ENCODE measurements at regions not wholly inside any gene's neighbourhood (a gene's known extent, or its start where the extent isn't known, plus 50 kb on each side); places are given as distances from the start of the nearest gene placed in this dataset.

- Mint-ChIP-seq H3K27me3 (ENCODE audit: low read depth) (peaks cover 10% of the 10 kb centered on the region), H3K27ac (ENCODE audit: unreplicated experiment) (no peak overlapping the region), H3K36me3 (ENCODE audit: low read depth) (no peaks in the 10 kb centered on the region), H3K4me1 (ENCODE audit: low read depth) (no peaks in the 10 kb centered on the region), H3K4me3 (ENCODE audit: unreplicated experiment) (no peak overlapping the region), H3K9me3 (ENCODE audit: low read depth) (peaks cover 6% of the 10 kb centered on the region)
- DNase-seq (ENCODE audit: low spot score): no peak
- no peak for TF ChIP-seq CTCF (IDR thresholded peaks at IDR 0.05)
Observed at GRCh38 chr11:109885006-109885405, 208.2 kb upstream of the ZC3H12C start.

DNA sequence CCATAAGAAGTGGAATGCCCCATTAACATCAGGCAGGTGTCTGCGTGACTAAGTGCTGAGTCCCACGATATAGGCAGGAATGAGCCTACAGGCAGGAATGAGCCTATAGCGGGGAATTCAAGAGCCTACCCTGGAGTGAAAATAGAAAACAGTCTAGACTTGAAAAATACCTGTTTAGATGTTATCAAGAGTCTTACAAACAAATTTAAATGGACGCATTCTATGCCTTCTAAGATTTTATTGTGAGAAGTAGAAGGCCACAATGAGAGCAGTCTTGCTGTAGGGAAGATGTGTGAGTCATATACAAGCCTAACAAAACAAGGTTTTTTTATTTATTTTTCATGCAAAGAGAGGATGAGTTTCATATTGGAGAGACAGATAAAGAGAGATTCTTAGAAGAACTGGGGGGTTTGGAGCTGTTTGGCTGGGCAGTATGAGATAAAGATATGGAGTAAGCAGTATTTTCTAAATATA lies 200.8 kb upstream of the ZC3H12C start:
- no peak for DNase-seq (ENCODE audit: low spot score)
- Mint-ChIP-seq H3K27me3 (ENCODE audit: low read depth) (peaks cover 8% of the 10 kb centered on the region), H3K27ac (ENCODE audit: unreplicated experiment) (no peak overlapping the region), H3K9me3 (ENCODE audit: low read depth) (peaks cover 2% of the 10 kb centered on the region), H3K4me1 (ENCODE audit: low read depth) (no peaks in the 10 kb centered on the region), H3K36me3 (ENCODE audit: low read depth) (no peaks in the 10 kb centered on the region), H3K4me3 (ENCODE audit: unreplicated experiment) (no peak overlapping the region)
- no peak for TF ChIP-seq CTCF (IDR thresholded peaks at IDR 0.05)

- TF ChIP-seq CTCF (IDR thresholded peaks at IDR 0.05): no peak
- Mint-ChIP-seq H3K27ac (ENCODE audit: unreplicated experiment) (no peak overlapping the region), H3K9me3 (ENCODE audit: low read depth) (peaks cover 13% of the 10 kb centered on the region), H3K4me3 (ENCODE audit: unreplicated experiment) (no peak overlapping the region), H3K27me3 (ENCODE audit: low read depth) (peaks cover 8% of the 10 kb centered on the region), H3K36me3 (ENCODE audit: low read depth) (no peaks in the 10 kb centered on the region), H3K4me1 (ENCODE audit: low read depth) (no peaks in the 10 kb centered on the region)
- no peak for DNase-seq (ENCODE audit: low spot score)
Observed at GRCh38 chr11:109894242-109894641, 198.9 kb upstream of the ZC3H12C start.

GRCh38 chr11:109898592-109898991 lies 194.6 kb upstream of the ZC3H12C start:
- Mint-ChIP-seq H3K27ac (ENCODE audit: unreplicated experiment) (no peak overlapping the region), H3K36me3 (ENCODE audit: low read depth) (peaks cover 2% of the 10 kb centered on the region), H3K27me3 (ENCODE audit: low read depth) (peaks cover 7% of the 10 kb centered on the region), H3K4me1 (ENCODE audit: low read depth) (no peaks in the 10 kb centered on the region), H3K4me3 (ENCODE audit: unreplicated experiment) (no peak overlapping the region), H3K9me3 (ENCODE audit: low read depth) (peaks cover 26% of the 10 kb centered on the region)
- no peak for DNase-seq (ENCODE audit: low spot score)
- no peak for TF ChIP-seq CTCF (IDR thresholded peaks at IDR 0.05)

DNA sequence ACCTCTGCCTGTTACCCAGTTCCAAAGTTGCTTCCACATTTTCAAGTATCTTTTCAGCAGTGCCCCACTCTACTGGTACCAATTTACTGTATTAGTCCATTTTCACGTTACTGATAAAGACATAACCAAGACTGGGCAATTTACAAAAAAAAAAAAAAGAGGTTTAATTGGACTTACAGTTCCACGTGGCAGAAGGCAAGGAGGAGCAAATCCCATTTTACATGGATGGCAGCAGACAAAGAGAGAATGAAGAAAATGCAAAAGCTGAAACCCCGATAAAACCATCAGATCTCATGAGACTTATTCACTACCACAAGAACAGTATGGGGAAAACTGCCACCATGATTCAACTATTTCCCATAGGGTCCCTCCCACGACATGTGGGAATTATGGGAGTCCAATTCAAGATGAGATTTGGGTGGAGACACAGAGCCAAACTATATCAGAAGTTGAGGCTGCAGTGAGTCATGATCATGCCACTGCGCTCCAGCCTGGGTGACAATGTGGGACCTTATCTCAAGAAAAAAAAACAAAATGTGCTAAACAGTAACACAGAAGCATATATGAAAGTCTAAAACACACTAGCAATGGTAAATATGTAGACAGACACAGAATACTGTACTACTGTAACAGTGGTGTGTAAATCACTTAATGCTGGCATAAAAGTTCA lies 190.3 kb upstream of the ZC3H12C start:
- Mint-ChIP-seq H3K4me3 (ENCODE audit: unreplicated experiment) (no peak overlapping the region), H3K27me3 (ENCODE audit: low read depth) (peaks cover 25% of the 10 kb centered on the region), H3K4me1 (ENCODE audit: low read depth) (no peaks in the 10 kb centered on the region), H3K9me3 (ENCODE audit: low read depth) (peaks cover 31% of the 10 kb centered on the region), H3K27ac (ENCODE audit: unreplicated experiment) (no peak overlapping the region), H3K36me3 (ENCODE audit: low read depth) (peaks cover 5% of the 10 kb centered on the region)
- TF ChIP-seq CTCF (IDR thresholded peaks at IDR 0.05): no peak
- no peak for DNase-seq (ENCODE audit: low spot score)

Data from chondrocyte (in vitro differentiated cells).